Testis (tissue), 2 donors: ENCODE measurements at regions not wholly inside any gene's neighbourhood (a gene's known extent, or its start where the extent isn't known, plus 50 kb on each side); places are given as distances from the start of the nearest gene placed in this dataset.

Experiments used
- DNase-seq: peaks from one replicate; pipeline ENCODE4 v3.0.0-alpha.2; 2019
- H3K27ac ChIP-seq, 2 donors: fragments of 200-600 bp; sonication (generic); one replicate each; pipeline ENCODE4 v1.5.1; 2019
- H3K27me3 ChIP-seq: fragments of 200-600 bp; sonication (generic); one replicate; pipeline ENCODE4 v1.5.1; 2019
- H3K36me3 ChIP-seq: fragments of 200-600 bp; sonication (generic); one replicate; pipeline ENCODE4 v1.5.1; 2017; ENCODE audit warnings: low read depth; ENCODE audit errors: missing control alignments
- H3K4me1 ChIP-seq: fragments of 200-600 bp; sonication (generic); one replicate; pipeline ENCODE4 v1.5.1; 2019
- H3K4me3 ChIP-seq, 2 donors: fragments of 200-600 bp; sonication (generic); one replicate each; pipeline ENCODE4 v1.5.1; 2017 to 2019
- H3K9me3 ChIP-seq: fragments of 200-600 bp; sonication (generic); one replicate; pipeline ENCODE4 v1.5.1; 2017
- CTCF ChIP-seq, 3 experiments: fragments of 450-650 bp in 2 of 3; fragments of 200-600 bp in 1 of 3; sonication (generic) in 1 of 3; IDR thresholded peaks; one replicate each; pipeline ENCODE4 v1.5.1; 2016 to 2019; ENCODE audit warnings: antibody characterized with exemption in 3 of 3, mild to moderate bottlenecking in 2 of 3, moderate library complexity in 1 of 3
- POLR2A ChIP-seq: fragments of 450-650 bp; IDR thresholded peaks from one replicate; pipeline ENCODE4 v1.6.1; 2017; ENCODE audit warnings: antibody characterized with exemption, mild to moderate bottlenecking, moderate library complexity
- WGBS, 2 donors: methylation state at CpG; one replicate each; pipeline ENCODE4 v1.1.5; 2018; 5-methylcytosine and 5-hydroxymethylcytosine counted together
- intact Hi-C: fragments of 100-400 bp; cut with DNase I; formaldehyde crosslinking; loops from one replicate; pipeline ENCODE4 v1.15.1; 2023; ENCODE audit warnings: low total_unique reads

GRCh38 chr18:72128649-72129048, 415.5 kb downstream of the CBLN2 start:
- no peaks in the 10 kb centered on the region for H3K27me3 ChIP-seq
- H3K4me3 ChIP-seq: no peak overlapping the region
- WGBS, 2 donors: 67 to 79% methylated on average over 1 of the region's 1 CpG
- no peaks in the 10 kb centered on the region for H3K4me1 ChIP-seq
- no peak overlapping the region for H3K27ac ChIP-seq
- TF ChIP-seq POLR2A: no peak
- no peak for TF ChIP-seq CTCF (IDR thresholded peaks at IDR 0.05)
- DNase-seq: no peak
- intact Hi-C loops: no loop called here
- H3K36me3 ChIP-seq: no peaks in the 10 kb centered on the region
- no peaks in the 10 kb centered on the region for H3K9me3 ChIP-seq

GRCh38 chr18:72122103-72122502, 422.0 kb downstream of the CBLN2 start:
- H3K27me3 ChIP-seq: no peaks in the 10 kb centered on the region
- H3K4me3 ChIP-seq: no peak overlapping the region
- H3K4me1 ChIP-seq: no peaks in the 10 kb centered on the region
- intact Hi-C loops: no loop called here
- no peaks in the 10 kb centered on the region for H3K36me3 ChIP-seq
- H3K9me3 ChIP-seq: no peaks in the 10 kb centered on the region
- no peak overlapping the region for H3K27ac ChIP-seq
- TF ChIP-seq CTCF (IDR thresholded peaks at IDR 0.05): no peak
- TF ChIP-seq POLR2A: no peak
- DNase-seq: no peak

GRCh38 chr18:72119082-72119481, 425.1 kb downstream of the CBLN2 start:
- TF ChIP-seq POLR2A: no peak
- no peak for TF ChIP-seq CTCF (IDR thresholded peaks at IDR 0.05)
- intact Hi-C loops: no loop called here
- 92 to 95% methylated on average over 7 of the region's 7 CpGs for WGBS, 2 donors
- no peak overlapping the region for H3K4me3 ChIP-seq
- no peak for DNase-seq
- no peaks in the 10 kb centered on the region for H3K27me3 ChIP-seq
- no peaks in the 10 kb centered on the region for H3K36me3 ChIP-seq
- H3K4me1 ChIP-seq: no peaks in the 10 kb centered on the region
- H3K9me3 ChIP-seq: no peaks in the 10 kb centered on the region
- H3K27ac ChIP-seq: no peak overlapping the region

GRCh38 chr18:72114801-72115594, 429.1 kb downstream of the CBLN2 start:
- no peak overlapping the region for H3K4me3 ChIP-seq
- TF ChIP-seq CTCF (IDR thresholded peaks at IDR 0.05) (no peak), POLR2A (no peak)
- no peaks in the 10 kb centered on the region for H3K27me3 ChIP-seq
- no peaks in the 10 kb centered on the region for H3K9me3 ChIP-seq
- no peak overlapping the region for H3K27ac ChIP-seq
- no peaks in the 10 kb centered on the region for H3K4me1 ChIP-seq
- WGBS, 2 donors: 86 to 91% methylated on average over 4 of the region's 4 CpGs
- no peaks in the 10 kb centered on the region for H3K36me3 ChIP-seq
- intact Hi-C loops: no loop called here
- no peak for DNase-seq
